Hepatocyte (in vitro differentiated cells): ENCODE measurements at regions not wholly inside any gene's neighbourhood (a gene's known extent, or its start where the extent isn't known, plus 50 kb on each side); places are given as distances from the start of the nearest gene placed in this dataset.

Source experiments
- CTCF ChIP-seq: fragments of 200-600 bp; sonication (generic); IDR thresholded peaks from 2 replicates; pipeline ENCODE4 v1.5.1; 2016; ENCODE audit warnings: antibody characterized with exemption, mild to moderate bottlenecking; ENCODE audit not compliant: poor library complexity
- EZH2 ChIP-seq: fragments of 200-600 bp; sonication (generic); IDR thresholded peaks from 2 replicates; pipeline ENCODE4 v1.6.1; 2016; ENCODE audit warnings: antibody characterized with exemption, mild to moderate bottlenecking, borderline replicate concordance
- EZH2phosphoT487 ChIP-seq: fragments of 200-600 bp; sonication (generic); IDR thresholded peaks from one replicate; pipeline ENCODE4 v1.6.1; 2018; ENCODE audit warnings: antibody characterized with exemption, mild to moderate bottlenecking, low read depth, moderate library complexity; ENCODE audit not compliant: unreplicated experiment, severe bottlenecking

GRCh38 chr13:72368031-72368430 is 359.4 kb downstream of the MZT1 start:
- no peak for TF ChIP-seq CTCF
- no peak for TF ChIP-seq EZH2
- TF ChIP-seq EZH2phosphoT487: no peak
